IMR-90 (cell line): ENCODE measurements at regions not wholly inside any gene's neighbourhood (a gene's known extent, or its start where the extent isn't known, plus 50 kb on each side); places are given as distances from the start of the nearest gene placed in this dataset.

Experiments
- ATAC-seq: fragments of 200-7000 bp; cut with Tn5 transposase; 2 replicates; pipeline ENCODE4 v1.9.1; 2020; ENCODE audit warnings: low read depth, mild to moderate bottlenecking, moderate library complexity
- BruUV-seq: library from RNA; stranded (reverse); fragments of 400-500 nt; replicated peaks from 2 replicates; lab custom pipeline; 2021; lab: Mats Ljungman, UMichigan
- CTCF ChIA-PET: fragments of 300-600 bp; formaldehyde crosslinking; extraction: SDS; loops from one replicate; lab custom pipeline; 2021; ENCODE audit warnings: antibody characterized with exemption; lab: Yijun Ruan, JAX
- POLR2A ChIA-PET: fragments of 300-600 bp; sonication (Branson Sonifier 250); formaldehyde crosslinking; loops from one replicate; lab custom pipeline; 2022; ENCODE audit warnings: antibody characterized with exemption; ENCODE audit not compliant: unreplicated experiment; lab: Charles Lee
- DNase-seq: peaks from one replicate; pipeline ENCODE4 v3.0.0; 2013
- H2AFZ ChIP-seq: replicated peaks from 2 replicates; pipeline ENCODE3; 2013; ENCODE audit warnings: low read length, mild to moderate bottlenecking; ENCODE audit not compliant: poor library complexity
- H2AK5ac ChIP-seq: 2 replicates; pipeline ENCODE4 v1.6.1; 2013; ENCODE audit warnings: low read depth, low read length, inconsistent platforms
- H2AK9ac ChIP-seq: replicated peaks from 2 replicates; pipeline ENCODE3; 2013; ENCODE audit warnings: mild to moderate bottlenecking, low read depth, low read length, moderate library complexity; ENCODE audit not compliant: poor library complexity
- H2BK120ac ChIP-seq: 2 replicates; pipeline ENCODE4 v1.6.1; 2013; ENCODE audit warnings: low read depth, low read length, inconsistent platforms
- H2BK15ac ChIP-seq: 3 replicates; pipeline ENCODE4 v1.6.1; 2013; ENCODE audit warnings: low read depth, low read length, inconsistent platforms
- H2BK20ac ChIP-seq: 2 replicates; pipeline ENCODE4 v1.6.1; 2013; ENCODE audit warnings: low read depth, mild to moderate bottlenecking, inconsistent platforms, low read length, moderate library complexity
- H2BK5ac ChIP-seq: 2 replicates; pipeline ENCODE4 v1.6.1; 2013; ENCODE audit warnings: mild to moderate bottlenecking, low read depth, low read length, inconsistent platforms; ENCODE audit not compliant: poor library complexity, severe bottlenecking
- H3K14ac ChIP-seq: replicated peaks from 2 replicates; pipeline ENCODE4 v1.6.1; 2013; ENCODE audit warnings: low read depth, low read length, inconsistent platforms
- H3K18ac ChIP-seq: 2 replicates; pipeline ENCODE4 v1.6.1; 2013; ENCODE audit warnings: low read depth, low read length, control low read depth
- H3K23ac ChIP-seq: 2 replicates; pipeline ENCODE4 v1.6.1; 2013; ENCODE audit warnings: low read depth, low read length, inconsistent platforms
- H3K27ac ChIP-seq: 2 replicates; pipeline ENCODE4 v1.5.1; 2013; ENCODE audit warnings: mild to moderate bottlenecking, control low read depth, low read length; ENCODE audit not compliant: insufficient read depth
- H3K27me3 ChIP-seq: 2 replicates; pipeline ENCODE4 v1.6.1; 2013; ENCODE audit warnings: low read length; ENCODE audit not compliant: control insufficient read depth, insufficient read depth
- H3K36me3 ChIP-seq: 2 replicates; pipeline ENCODE4 v1.6.1; 2013; ENCODE audit warnings: low read length, mixed read lengths; ENCODE audit not compliant: control insufficient read depth, insufficient read depth
- H3K4ac ChIP-seq: 2 replicates; pipeline ENCODE4 v1.6.1; 2013; ENCODE audit warnings: low read depth, low read length, inconsistent platforms
- H3K4me1 ChIP-seq: 2 replicates; pipeline ENCODE4 v1.6.1; 2013; ENCODE audit warnings: low read length, mixed read lengths; ENCODE audit not compliant: control insufficient read depth, insufficient read depth
- H3K4me2 ChIP-seq: 2 replicates; pipeline ENCODE4 v1.6.1; 2013; ENCODE audit warnings: low read depth, mild to moderate bottlenecking, control low read depth, low read length, moderate library complexity
- H3K4me3 ChIP-seq: 2 replicates; pipeline ENCODE4 v1.5.1; 2013; ENCODE audit warnings: low read depth, mild to moderate bottlenecking, control low read depth, low read length, moderate library complexity; ENCODE audit not compliant: insufficient read depth
- H3K56ac ChIP-seq: 2 replicates; pipeline ENCODE4 v1.6.1; 2013; ENCODE audit warnings: low read length, inconsistent platforms; ENCODE audit not compliant: insufficient read depth; ENCODE audit errors: extremely low read depth
- H3K79me1 ChIP-seq, 2 experiments: 2 replicates each; pipeline ENCODE4 v1.6.1; 2013; ENCODE audit warnings: low read length in 2 of 2, inconsistent platforms in 1 of 2, low read depth in 1 of 2
- H3K9ac ChIP-seq: 2 replicates; pipeline ENCODE4 v1.6.1; 2013; ENCODE audit warnings: low read depth, low read length, control low read depth
- H3K9me1 ChIP-seq: 2 replicates; pipeline ENCODE4 v1.6.1; 2013; ENCODE audit warnings: low read length, inconsistent platforms; ENCODE audit not compliant: insufficient read depth
- H3K9me3 ChIP-seq: 2 replicates; pipeline ENCODE4 v1.6.1; 2013; ENCODE audit warnings: low read length; ENCODE audit not compliant: control insufficient read depth, insufficient read depth
- H4K20me1 ChIP-seq: 2 replicates; pipeline ENCODE4 v1.6.1; 2013; ENCODE audit warnings: low read length, inconsistent platforms; ENCODE audit not compliant: insufficient read depth
- H4K5ac ChIP-seq: 2 replicates; pipeline ENCODE4 v1.6.1; 2013; ENCODE audit warnings: mild to moderate bottlenecking, low read depth, low read length, control low read depth
- H4K8ac ChIP-seq, 2 experiments: 2 replicates each; pipeline ENCODE4 v1.6.1; 2013; ENCODE audit warnings: low read depth in 2 of 2, low read length in 2 of 2, control low read depth in 1 of 2, inconsistent platforms in 1 of 2
- H4K91ac ChIP-seq: 2 replicates; pipeline ENCODE4 v1.6.1; 2013; ENCODE audit warnings: low read depth, low read length, inconsistent platforms; ENCODE audit not compliant: insufficient read depth
- BHLHE40 ChIP-seq: fragments of 150-350 bp; IDR thresholded peaks from 2 replicates; pipeline ENCODE4 v1.6.1; 2016; ENCODE audit warnings: mild to moderate bottlenecking, low read depth, low read length
- CEBPB ChIP-seq: IDR thresholded peaks from 2 replicates; pipeline ENCODE4 v1.6.1; 2012; ENCODE audit warnings: low read depth, low read length, improper control_type of control experiment
- CHD1 ChIP-seq: IDR thresholded peaks from 2 replicates; pipeline ENCODE4 v1.6.1; 2012; ENCODE audit warnings: low read depth, low read length, improper control_type of control experiment
- FOS ChIP-seq: fragments of 150-350 bp; IDR thresholded peaks from 2 replicates; pipeline ENCODE4 v1.6.1; 2016; ENCODE audit warnings: low read depth, low read length
- MAFK ChIP-seq: IDR thresholded peaks from 2 replicates; pipeline ENCODE4 v1.6.1; 2012; ENCODE audit warnings: low read depth, low read length, improper control_type of control experiment
- MXI1 ChIP-seq: IDR thresholded peaks from 2 replicates; pipeline ENCODE4 v1.6.1; 2012; ENCODE audit warnings: low read depth, mild to moderate bottlenecking, low read length, moderate library complexity, borderline replicate concordance
- POLR2A ChIP-seq: IDR thresholded peaks from 2 replicates; pipeline ENCODE4 v1.6.1; 2012; ENCODE audit warnings: mild to moderate bottlenecking, low read depth, low read length
- RAD21 ChIP-seq: IDR thresholded peaks from 2 replicates; pipeline ENCODE4 v1.6.1; 2012; ENCODE audit warnings: low read length, improper control_type of control experiment
- RFX5 ChIP-seq: IDR thresholded peaks from 2 replicates; pipeline ENCODE4 v1.8.0; 2012; ENCODE audit warnings: low read depth, mild to moderate bottlenecking, low read length, moderate library complexity
- SMC3 ChIP-seq: fragments of 150-350 bp; IDR thresholded peaks from 2 replicates; pipeline ENCODE4 v1.6.1; 2016; ENCODE audit warnings: low read depth, mild to moderate bottlenecking, antibody characterized with exemption, low read length, moderate library complexity
- USF2 ChIP-seq: fragments of 150-350 bp; IDR thresholded peaks from 2 replicates; pipeline ENCODE4 v1.6.1; 2017; ENCODE audit warnings: mild to moderate bottlenecking, antibody characterized with exemption, low read length, low read depth
- WGBS, 2 experiments: methylation state at CpG; one replicate each; pipeline versions ENCODE4 v1.1.5 to v1.1.7; 2013; ENCODE audit warnings: missing lambda C conversion rate in 2 of 2; ENCODE audit not compliant: insufficient read length in 1 of 2; ENCODE audit errors: extremely low coverage in 2 of 2; 5-methylcytosine and 5-hydroxymethylcytosine counted together
- dilution Hi-C: fragments of 300-500 bp; cut with HindIII; formaldehyde crosslinking; loops from one replicate; pipeline ENCODE4 v1.14.3; 2018; ENCODE audit warnings: low sequenced_read_pairs; ENCODE audit not compliant: unreplicated experiment
- in situ Hi-C: fragments of 300-500 bp; cut with MboI; formaldehyde crosslinking; loops from 3 replicates; pipeline ENCODE4 v1.14.3; 2019; ENCODE audit warnings: low sequenced_read_pairs, inconsistent platforms, mixed read lengths
- intact Hi-C: fragments of 100-400 bp; cut with micrococcal nuclease; formaldehyde crosslinking; loops from 2 replicates; pipeline ENCODE4 v1.10.0; 2022

- no peaks in the 10 kb centered on the region for H3K9me3 ChIP-seq
- intact Hi-C loops: no loop called here
- H3K23ac ChIP-seq: no peak overlapping the region
- no peak overlapping the region for H4K8ac ChIP-seq
- H3K9me1 ChIP-seq: no peaks in the 10 kb centered on the region
- no peak overlapping the region for H2BK120ac ChIP-seq
- no peak overlapping the region for H2BK5ac ChIP-seq
- H3K27me3 ChIP-seq: peaks cover 29% of the 10 kb centered on the region
- no TSS peak for BruUV-seq
- H2AK9ac ChIP-seq: no peak overlapping the region
- H4K20me1 ChIP-seq: no peaks in the 10 kb centered on the region
- ChIA-PET CTCF (no interaction called here), POLR2A (no interaction called here)
- H2BK15ac ChIP-seq: no peak overlapping the region
- H3K36me3 ChIP-seq: no peaks in the 10 kb centered on the region
- dilution Hi-C loops: no loop called here
- no peak for ATAC-seq
- H3K56ac ChIP-seq: no peak overlapping the region
- H2BK20ac ChIP-seq: no peak overlapping the region
- in situ Hi-C loops: no loop called here
- no CpG with 5 or more reads among the region's 4 CpGs for WGBS, 2 experiments
- no peak overlapping the region for H3K4ac ChIP-seq
- H3K79me1 ChIP-seq: no peaks in the 10 kb centered on the region
- no peak overlapping the region for H3K4me3 ChIP-seq
- H3K18ac ChIP-seq: no peak overlapping the region
- H4K5ac ChIP-seq: no peak overlapping the region
- TF ChIP-seq SMC3 (no peak), CHD1 (no peak), USF2 (no peak), CEBPB (no peak), FOS (no peak), RFX5 (no peak), RAD21 (no peak), MXI1 (no peak), MAFK (no peak), BHLHE40 (no peak), POLR2A (no peak)
- no peak overlapping the region for H3K4me2 ChIP-seq
- no peak overlapping the region for H3K14ac ChIP-seq
- no peak for DNase-seq
- no peak overlapping the region for H2AK5ac ChIP-seq
- H3K4me1 ChIP-seq: no peaks in the 10 kb centered on the region
- no peak overlapping the region for H3K9ac ChIP-seq
- H2AFZ ChIP-seq: no peak overlapping the region
- H4K91ac ChIP-seq: no peak overlapping the region
- H3K27ac ChIP-seq: no peak overlapping the region
Measured at GRCh38 chr5:74405593-74405992, 234.9 kb downstream of the ENC1 start.
